T1000 (cell line): ENCODE measurements at regions not wholly inside any gene's neighbourhood (a gene's known extent, or its start where the extent isn't known, plus 50 kb on each side); places are given as distances from the start of the nearest gene placed in this dataset.
"Not testable (repeated sequence)": the region's sequence is repeated elsewhere in the genome, so short reads cannot be mapped to it uniquely, and the experiment has no call there.

Source experiments
- DNase-seq: peaks from one replicate; lab custom pipeline; 2025; ENCODE audit warnings: mixed read lengths; lab: John Stamatoyannopoulos, UW

DNA sequence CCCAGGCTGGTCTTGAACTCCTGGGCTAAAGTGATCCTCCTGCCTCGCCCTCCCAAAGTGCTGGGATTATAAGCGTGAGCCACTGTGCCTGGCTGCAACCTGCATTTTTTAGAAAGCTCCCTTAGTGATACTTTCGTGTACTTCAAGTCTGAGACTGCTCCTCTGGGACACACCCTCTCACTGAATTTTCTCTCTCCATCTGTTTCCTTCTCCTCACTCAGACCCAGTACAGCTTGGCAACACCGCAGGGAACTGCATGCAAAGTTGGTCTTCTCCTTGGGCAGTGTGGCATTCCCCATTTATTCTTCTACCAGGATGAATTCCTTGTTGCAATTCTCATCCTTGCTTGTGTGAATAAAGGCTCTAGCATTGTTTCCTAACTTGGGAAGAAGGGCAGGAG, 175.9 kb downstream of the LPIN1 start:
- DNase-seq = no peak

DNA sequence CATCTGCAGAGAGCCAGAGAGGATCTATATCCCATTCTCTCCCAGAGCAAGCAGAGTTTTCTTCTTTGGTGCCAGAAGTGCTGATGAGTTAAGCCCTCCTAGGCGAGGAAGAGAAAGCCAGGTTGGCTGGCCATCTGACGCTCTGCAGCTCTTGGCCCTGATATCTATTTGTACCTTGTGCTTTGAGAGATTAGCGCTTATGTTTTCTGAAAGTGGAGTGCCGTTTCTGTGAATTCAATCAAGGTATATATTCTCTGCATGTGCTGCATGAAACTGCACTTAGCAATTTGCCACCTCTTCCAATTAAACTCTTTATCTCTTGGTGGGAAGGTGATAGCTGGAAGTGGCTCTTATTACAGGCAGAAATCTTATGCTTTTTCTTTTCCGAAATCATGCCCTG, 177.5 kb downstream of the LPIN1 start:
- DNase-seq = no peak

DNA sequence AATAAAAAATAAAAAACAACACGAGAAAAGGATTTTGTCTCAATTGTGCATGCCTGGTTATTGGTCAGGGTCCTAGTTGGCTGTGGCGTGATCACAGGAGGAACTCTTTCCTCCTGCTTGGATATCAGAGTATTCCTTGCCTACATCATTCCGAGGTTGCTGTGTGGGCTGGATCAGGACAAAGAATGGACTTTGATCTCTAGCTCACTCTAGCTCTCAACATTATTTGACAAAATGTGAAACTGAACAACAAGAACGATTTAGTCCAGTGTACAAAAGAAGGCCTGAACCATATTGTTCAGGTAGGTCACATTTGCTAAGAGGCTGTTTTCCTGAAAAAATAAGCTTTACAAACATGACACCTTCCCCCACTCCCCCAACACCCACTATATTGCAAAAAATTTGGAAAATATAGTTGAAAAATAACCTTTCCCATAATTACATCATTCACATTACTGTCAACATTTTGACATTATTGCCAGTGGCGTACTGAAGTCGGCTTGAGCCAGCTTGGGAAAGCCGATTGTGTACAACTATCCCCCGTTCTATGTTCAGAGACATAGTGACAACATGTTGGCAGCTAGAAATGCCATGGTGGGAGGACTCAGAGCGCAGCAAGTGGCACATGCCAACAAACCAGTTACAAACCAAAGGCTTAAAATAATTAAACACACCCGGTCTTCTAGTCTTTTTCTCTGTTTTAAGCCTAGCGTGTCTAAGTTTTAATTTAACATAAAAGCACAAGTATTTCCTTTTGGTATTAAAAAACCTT, 179.0 kb downstream of the LPIN1 start:
- DNase-seq = no peak

DNA sequence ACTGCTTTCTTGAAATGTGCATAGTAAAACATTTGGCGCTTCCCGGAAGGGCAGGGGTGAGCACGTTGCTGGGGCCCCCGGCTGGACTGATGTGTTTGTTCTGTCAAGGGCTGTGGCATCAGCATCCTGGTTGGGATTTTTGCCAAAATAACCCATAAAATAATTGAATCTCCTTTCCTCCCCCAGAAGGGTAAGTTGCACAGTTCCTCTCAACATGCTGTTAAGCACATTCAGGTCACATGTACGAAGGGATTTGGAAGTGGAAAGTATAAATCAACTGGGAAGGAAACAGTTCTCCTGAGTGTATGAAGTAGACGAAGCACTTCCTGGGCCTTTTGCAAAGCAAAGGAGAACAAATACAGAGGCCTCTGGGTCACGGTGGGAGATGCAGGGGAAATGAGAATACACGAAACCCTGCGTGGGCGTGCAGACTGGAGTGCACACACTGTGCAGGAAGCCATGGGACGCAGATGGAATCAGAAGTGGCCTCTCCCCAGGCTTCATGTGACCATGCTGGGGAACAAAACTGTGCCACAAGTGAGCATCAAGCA, 183.9 kb downstream of the LPIN1 start:
- DNase-seq = no peak

DNA sequence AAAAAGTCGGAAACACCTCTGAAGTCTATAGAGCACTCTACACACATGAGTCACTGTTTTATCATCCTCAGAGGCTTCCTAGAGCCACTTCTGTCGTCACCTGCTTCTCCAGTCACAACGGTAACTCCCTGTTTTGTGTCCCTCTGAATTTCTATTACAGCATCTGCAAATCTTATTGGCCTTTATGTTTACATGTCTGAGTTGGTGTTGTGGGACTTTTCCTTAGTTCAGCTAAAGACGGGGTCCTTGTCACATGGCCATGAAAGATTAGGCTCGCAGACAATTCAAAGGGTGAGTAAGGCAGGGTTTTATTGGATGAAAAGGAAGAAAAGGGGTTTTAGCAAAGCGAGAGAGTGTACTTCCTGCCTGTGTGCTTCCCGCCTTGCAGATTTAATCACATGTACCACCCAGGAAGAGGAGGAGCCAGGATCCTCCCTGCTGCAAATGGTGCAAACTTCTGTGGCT, 185.6 kb downstream of the LPIN1 start:
- no peak for DNase-seq

DNA sequence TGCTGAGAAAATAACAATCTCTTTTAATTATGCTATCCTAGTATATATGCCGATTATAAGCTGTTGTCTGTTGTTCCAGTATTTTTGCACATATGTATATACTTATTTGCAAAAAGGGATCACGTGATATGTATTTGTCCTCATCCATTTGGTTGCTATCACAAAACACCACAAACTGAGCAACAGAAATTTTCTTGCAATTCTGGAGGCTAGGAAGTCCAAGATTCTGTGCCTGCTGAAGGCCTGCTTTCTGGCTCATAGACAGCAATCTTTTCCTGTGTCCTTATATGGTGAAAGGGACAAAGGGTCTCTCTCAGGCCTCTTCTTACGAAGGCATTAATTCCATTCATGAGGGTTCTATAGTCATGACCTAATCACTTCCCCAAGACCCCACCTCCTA, 186.5 kb downstream of the LPIN1 start:
- no peak for DNase-seq

DNA sequence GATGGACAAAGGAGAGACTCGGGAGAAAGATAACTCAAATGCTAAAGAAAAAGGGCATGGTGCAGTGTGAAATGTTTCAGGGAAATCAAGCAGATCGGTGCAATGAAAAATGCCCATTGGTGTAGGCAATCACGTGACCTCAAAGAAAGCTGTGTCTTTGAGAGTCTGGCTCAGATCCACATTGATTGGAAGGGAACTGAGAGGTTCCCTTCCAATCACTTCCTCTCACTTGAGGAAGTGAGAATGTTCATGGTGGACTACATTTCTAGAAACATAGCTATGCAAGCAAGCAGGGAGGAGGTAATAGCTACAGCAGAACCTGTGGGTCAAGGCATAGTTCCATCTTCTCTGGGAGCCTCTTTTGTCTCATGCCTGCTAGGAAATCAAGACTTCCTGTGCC, 187.4 kb downstream of the LPIN1 start:
- DNase-seq = no peak

DNA sequence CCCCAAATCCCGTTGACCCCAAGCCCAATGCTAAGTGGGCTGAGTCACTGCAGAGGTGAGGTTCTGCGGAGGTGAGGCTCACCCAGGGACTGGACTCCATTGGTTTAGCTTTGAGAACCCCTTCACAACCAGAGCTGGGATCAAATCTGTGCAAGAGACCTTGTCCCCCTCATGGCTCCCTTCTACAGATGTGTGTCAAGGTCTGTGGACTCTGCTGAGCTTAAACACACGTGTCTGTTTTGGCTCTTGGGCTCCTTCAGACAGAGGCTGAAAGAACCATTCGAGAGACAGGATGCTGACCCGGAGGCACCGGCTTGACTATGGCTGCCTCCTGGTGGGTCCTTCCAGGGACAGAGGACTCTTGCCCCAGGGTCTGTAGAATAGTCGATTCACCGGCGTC, 190.3 kb downstream of the LPIN1 start:
- no peak for DNase-seq

DNA sequence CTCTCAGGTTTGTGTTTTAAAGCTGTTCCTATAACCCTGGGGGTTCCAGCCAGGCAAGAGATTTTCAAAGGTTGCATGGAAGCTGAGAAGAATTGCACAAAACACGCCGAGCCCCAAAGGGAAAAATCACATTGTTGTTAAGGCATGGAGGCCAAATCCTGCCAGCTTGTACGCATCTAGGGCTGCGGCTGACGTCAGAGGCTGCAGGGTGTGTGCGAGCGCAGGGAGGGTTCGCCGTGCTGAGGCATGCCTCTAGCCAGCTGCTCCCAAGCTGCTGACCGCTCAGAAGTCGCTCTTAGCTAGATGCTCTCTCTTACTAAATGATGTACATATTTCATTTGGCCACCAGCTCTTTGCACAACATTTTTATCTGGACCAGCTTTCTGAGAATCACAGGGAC, 191.8 kb downstream of the LPIN1 start:
- DNase-seq = no peak

DNA sequence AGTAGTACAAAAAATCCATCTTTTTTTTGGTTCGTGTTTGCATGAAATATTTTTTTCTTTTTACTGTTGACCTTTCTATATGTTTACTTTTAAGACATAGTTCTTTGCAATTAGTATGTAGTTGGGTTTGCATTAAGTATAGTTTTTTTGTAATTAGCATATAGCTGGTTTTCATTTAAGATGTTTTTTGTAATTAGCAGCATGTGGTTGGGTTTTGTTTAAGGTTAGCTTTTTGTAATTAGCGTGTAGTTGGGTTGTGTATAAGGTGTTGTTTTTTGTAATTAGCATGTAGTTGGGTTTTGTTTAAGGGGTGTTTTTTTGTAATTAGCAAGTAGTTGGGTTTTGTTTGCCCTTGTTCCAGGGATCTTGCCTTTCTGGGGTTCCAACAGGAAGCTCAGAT, 193.1 kb downstream of the LPIN1 start:
- DNase-seq = no peak

DNA sequence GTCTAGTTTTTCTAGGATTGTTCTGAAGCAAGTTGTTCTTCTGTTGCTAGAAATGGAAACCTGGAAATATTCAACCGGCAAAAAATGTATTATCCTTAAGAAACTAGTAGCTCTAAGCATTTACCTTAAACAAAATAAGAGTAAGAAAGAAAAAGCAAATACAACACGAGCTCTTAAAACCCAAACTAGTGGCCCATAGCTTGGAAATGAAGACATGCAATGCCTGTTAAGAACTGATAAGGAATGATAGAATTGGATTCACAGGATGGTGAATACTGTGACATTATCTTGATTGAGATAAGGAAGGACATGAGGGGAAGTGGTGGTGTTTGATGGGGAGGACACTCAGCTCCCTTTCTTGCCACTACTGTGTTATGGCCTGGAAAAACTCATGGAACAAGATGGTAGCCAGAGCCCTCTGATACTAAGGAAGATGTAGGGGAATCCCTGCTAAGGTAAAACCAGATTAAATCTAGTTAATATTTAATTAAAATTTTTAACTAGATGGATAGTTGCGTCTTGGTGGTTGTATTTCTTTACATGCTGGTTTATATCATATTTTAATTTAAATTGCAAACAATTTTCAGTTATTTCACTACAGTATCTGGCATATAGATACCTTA, 193.8 kb downstream of the LPIN1 start:
- no peak for DNase-seq

DNA sequence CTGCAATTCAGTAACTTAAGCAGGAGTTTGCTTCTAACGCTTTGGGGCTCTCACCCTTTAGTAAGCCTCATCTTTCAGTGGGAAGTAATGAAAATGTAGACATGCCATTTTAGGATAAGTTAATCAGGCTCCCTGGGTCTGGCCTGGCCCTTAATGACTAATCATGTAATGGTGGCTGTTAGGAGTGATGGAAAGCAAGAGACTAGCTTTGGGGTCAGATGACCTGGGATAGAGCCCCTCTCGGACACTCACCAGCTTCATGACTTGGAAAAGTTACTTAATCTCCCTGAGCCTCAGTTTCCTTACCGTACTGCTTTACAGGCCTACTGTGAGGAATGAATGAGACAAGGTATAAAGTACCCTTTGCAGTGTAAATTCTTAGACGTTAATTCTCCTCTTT, 194.4 kb downstream of the LPIN1 start:
- DNase-seq = no peak

DNA sequence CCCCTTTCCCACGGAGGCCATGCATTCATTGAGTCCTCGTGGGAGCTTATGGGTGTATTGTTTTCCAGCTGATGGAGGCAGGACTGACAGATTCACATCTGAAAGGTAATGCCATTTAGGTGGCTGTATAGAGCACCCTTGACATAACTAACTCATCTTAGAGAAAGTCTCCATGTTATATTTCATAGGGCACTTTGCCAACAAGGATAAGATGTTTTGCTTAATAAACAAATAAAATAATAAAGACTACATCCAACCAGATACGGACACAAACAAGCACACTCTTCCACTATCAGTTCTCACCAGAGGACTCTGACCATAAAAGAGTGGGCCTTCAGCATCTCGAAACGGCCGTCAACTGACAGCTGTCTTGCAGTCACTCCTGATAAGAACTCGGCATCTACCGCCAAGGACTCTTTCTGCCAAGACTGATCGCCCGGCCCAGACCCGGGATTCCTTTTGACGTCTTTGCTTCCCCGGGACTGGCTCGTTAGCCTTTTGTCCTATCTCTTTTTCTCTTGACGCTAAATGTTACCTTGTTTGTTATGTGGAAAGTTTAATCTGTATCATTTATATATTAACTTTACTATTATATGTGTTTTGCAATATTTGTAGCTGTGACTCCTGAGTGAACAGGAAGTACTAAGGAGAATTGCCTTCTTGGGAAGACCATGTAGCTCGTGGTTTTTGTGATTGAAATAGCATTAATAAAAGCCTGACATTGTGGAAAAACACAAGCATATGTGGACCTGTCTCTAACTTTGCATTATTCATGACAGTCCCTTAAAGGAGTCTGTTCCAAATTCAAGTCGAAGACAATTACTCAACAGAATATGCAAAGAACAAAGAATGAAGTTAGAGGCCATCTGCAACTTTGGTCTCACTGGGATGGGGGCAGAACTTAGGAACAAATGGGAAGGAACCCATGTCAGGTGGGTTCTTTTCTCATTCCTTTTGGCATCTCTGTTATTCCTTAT, 195.1 kb downstream of the LPIN1 start:
- no peak for DNase-seq

DNA sequence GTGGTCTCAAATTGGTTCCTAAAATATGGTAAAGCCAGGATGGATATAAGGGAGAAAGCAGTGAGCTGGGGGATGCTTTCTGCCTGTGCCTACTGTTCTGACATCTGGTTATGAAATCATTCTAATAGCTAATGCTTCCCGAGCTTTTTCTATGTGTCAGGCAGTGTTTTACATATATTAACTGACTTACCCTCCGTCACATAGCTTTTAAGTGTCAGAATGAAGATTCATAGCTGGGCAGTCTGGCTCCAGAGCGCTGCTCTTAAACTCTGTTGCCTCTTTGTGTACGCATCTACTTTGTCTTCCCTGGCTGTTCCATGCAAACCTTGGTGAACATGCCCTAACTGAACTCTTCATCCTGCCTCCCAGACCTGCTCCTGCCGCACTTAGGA, 195.7 kb downstream of the LPIN1 start:
- no peak for DNase-seq

DNA sequence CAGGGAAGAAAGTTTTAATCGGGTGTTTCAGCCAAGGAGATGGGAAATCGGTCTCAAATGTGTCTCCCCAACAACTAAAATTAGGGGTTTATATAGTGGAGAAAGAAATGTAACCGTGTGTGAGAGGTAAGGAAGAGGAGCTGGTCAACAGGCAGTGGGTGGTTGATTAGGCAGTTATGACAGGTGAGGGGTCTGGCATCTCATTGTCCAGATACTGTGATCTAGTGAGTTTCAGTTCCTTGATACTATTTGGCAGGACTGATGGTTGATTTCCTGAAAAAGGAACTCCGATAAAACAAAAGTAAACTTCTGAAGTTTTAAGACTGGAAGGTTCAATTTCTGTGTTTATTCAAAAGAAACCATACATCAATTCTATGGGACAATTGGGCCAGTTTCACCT, 197.9 kb downstream of the LPIN1 start:
- no peak for DNase-seq

DNA sequence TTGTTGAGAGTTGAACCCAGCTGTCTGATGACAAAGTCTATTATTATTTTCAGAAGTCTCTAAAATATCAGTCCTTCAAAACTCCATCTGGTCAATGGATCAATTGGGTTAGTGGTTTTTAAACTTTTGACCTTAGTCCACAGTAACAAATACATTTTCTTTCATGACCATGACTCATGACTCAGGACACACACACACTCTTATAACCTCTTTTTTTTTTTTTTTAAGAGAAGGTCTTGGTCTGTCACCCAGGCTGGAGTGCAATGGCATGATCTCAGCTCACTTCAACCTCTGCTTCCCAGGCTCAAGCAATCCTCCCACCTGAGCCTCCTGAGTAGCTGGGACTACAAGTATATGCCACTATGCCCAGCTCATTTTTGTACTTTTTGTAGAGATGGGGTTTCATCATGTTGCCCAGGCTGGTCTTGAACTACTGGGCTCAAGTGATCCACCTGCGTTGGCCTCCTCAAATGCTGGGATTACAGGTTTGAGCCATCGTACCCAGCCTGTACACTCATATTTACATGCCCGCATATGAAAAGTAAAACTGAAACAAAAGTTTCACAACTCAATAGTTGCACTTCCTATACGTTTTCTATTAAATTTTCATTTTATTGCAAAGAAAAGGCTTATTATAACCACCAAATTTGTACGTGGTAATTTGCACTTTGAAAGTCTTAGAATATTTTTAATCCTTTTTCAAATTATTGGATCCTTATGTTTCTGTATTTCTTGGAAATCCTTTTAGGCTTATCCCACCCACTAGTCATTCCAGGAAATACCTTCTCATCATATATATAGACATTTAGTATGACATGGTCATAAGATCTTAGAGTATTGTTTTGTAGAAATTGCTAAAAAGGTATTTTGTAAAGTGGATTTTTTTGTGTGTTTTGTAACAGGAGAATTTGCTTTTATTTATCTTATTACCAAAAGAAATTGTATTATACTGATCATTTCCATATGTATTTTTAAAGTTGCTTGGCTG, 199.0 kb downstream of the LPIN1 start:
- DNase-seq = no peak

DNA sequence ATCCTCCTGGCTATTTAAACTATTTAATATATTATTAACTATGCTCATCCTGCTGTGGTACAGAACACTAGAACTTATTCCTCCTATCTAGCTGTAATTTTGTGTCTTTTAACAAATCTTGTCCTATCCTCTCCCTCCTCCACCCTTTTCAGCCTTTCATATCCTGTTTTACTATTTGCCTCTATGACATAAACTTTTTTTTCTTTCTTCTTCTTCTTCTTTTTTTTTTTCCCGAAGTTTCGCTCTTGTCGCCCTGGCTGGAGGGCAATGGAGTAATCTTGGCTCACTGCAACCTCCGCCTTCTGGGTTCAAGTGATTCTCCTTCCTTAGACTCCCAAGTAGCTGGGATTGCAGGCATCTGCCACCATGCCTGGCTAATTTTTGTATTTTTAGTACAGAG, 201.5 kb downstream of the LPIN1 start:
- no peak for DNase-seq

DNA sequence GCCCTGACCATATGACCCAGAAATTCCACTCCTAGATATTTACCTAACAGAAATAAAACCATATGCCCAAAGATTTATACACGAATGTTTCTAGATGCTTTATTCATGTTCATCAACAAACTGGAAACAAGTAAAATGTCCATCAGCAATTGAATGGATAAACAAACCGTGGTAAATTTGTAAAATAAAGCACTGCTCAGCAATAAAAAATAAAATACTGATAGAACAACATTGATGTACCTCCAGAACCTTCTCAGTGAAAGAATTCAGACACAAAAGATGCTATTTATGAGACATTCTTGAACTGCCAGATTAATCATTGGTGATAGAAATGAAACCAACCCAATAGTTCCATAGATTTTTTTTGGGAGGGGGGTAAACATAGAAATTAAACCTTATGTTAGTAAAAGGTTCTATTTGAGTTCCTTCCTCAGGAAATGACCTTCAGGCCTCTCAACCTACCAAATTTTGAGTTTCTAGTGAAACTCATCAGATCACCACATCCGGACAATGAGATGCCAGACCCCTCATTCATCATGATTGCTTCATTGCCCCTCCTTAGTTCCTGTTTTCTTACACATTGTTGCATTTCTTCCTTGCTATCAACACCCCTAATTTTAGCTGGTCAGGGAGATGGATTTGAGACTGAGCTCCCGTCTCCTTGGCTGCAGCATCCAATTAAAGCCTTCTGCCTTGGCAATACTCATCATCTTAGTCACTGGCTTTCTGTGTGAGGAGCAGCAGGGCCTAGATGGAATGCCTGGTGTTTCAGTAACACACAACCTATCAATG, 203.5 kb downstream of the LPIN1 start:
- no peak for DNase-seq

DNA sequence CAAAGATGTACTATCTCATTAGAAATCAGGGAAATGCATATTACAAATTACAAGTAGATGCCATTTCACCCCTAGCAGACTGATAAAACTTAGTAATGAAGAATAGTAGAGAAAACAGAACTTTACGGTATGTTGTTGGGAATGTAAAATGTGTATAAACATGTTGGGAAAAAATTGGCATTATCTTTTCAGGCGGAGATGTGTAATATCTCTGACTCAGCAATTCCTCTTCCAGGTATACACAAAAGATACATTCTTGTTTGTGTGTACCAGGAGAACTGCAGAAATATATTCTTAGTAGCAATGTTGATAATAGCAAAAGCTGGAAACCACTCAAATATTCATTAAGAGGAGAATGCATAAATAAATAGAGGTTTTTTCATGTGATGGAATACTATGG, 204.5 kb downstream of the LPIN1 start:
- no peak for DNase-seq

DNA sequence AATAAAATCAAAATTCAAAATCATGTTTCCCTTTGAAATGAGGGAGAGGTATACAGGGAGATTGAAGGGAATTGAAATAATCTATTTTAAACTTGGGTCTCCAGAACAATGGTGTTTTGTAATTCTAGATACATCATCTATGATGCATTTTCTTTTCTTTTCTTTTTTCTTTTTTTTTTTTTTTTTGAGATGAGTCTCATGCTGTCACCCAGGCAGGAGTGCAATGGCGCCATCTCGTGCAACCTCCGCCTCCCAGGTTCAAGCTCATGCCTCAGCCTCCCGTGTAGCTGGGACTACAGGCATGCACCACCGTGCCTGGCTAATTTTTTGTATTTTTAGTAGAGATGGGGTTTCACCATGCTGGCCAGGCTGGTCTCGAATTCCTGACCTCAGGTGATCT, 205.1 kb downstream of the LPIN1 start:
- DNase-seq = not testable (repeated sequence)
